K562 (cell line): ENCODE measurements at regions not wholly inside any gene's neighbourhood (a gene's known extent, or its start where the extent isn't known, plus 50 kb on each side); places are given as distances from the start of the nearest gene placed in this dataset.

Experiments used
- ATAC-seq: fragments of 200-7000 bp; cut with Tn5 transposase; 3 replicates; pipeline ENCODE4 v1.9.1; 2020; ENCODE audit warnings: moderate library complexity
- BruUV-seq: library from RNA; stranded (reverse); fragments of 400-500 nt; replicated peaks from 2 replicates; lab custom pipeline; 2021; lab: Mats Ljungman, UMichigan
- CTCF ChIA-PET: fragments of 300-600 bp; formaldehyde crosslinking; extraction: SDS; loops from one replicate; lab custom pipeline; 2021; ENCODE audit warnings: low intra/inter-chr PET ratio; lab: Yijun Ruan, JAX
- POLR2A ChIA-PET: fragments of 300-600, 350-650 bp; sonication (Branson Sonifier 250); formaldehyde crosslinking; extraction: SDS; loops from one replicate; lab custom pipeline; 2021; ENCODE audit warnings: antibody characterized with exemption, inconsistent platforms; lab: Yijun Ruan, JAX
- DNase-seq, 4 experiments: peaks; one replicate each; pipeline versions ENCODE4 v3.0.0 to v3.0.0-alpha.2; 2011 to 2018; ENCODE audit warnings: low spot score in 3 of 4, mixed read lengths in 3 of 4; ENCODE audit errors: extremely low read depth in 1 of 4
- FAIRE-seq: peaks from 2 replicates; lab custom pipeline; 2011; peaks lifted over from hg19 to GRCh38; lab: Jason Lieb, UNC
- H2AFZ ChIP-seq: 2 replicates; pipeline ENCODE4 v1.6.0; 2011; ENCODE audit warnings: low read depth, low read length, control low read depth, inconsistent platforms
- H3K27ac ChIP-seq: fragments of 200-600 bp; 3 replicates; pipeline ENCODE4 v1.8.0; 2011; ENCODE audit warnings: low read depth, mild to moderate bottlenecking, control low read depth, inconsistent platforms, low read length, moderate library complexity, mixed read lengths; ENCODE audit errors: extremely low read depth
- H3K27me3 ChIP-seq, 2 experiments: fragments of 300-600 bp in 1 of 2; 2 replicates in 1 of 2; 3 replicates in 1 of 2; pipeline versions ENCODE4 v1.6.0 to v1.8.0; 2011; ENCODE audit warnings: inconsistent platforms in 2 of 2, low read length in 2 of 2, mild to moderate bottlenecking in 1 of 2, mixed read lengths in 1 of 2, moderate library complexity in 1 of 2; ENCODE audit not compliant: control insufficient read depth in 2 of 2, insufficient read depth in 2 of 2
- H3K36me3 ChIP-seq: fragments of 300-600 bp; 3 replicates; pipeline ENCODE4 v1.8.0; 2011; ENCODE audit warnings: mild to moderate bottlenecking, low read length, inconsistent platforms; ENCODE audit not compliant: control insufficient read depth, insufficient read depth
- H3K4me1 ChIP-seq, 2 experiments: fragments of 200-600 bp in 1 of 2; replicated peaks in 1 of 2; 2 replicates in 1 of 2; 3 replicates in 1 of 2; pipeline versions ENCODE4 v1.5.1 to v1.8.0; 2011; ENCODE audit warnings: inconsistent platforms in 2 of 2, low read length in 2 of 2, mild to moderate bottlenecking in 1 of 2, mixed read lengths in 1 of 2, moderate library complexity in 1 of 2; ENCODE audit not compliant: control insufficient read depth in 2 of 2, insufficient read depth in 2 of 2
- H3K4me2 ChIP-seq: 2 replicates; pipeline ENCODE4 v1.6.1; 2011; ENCODE audit warnings: low read length, control low read depth, inconsistent platforms, mixed read lengths; ENCODE audit not compliant: insufficient read depth
- H3K4me3 ChIP-seq: fragments of 200-600 bp; sonication (generic), shearing (Covaris generic); 2 replicates; pipeline ENCODE4 v1.5.1; 2016; ENCODE audit warnings: control low read depth, inconsistent platforms
- H3K79me2 ChIP-seq: fragments of 200-600 bp; 3 replicates; pipeline ENCODE4 v1.8.0; 2011; ENCODE audit warnings: low read length, inconsistent platforms; ENCODE audit not compliant: control insufficient read depth, insufficient read depth
- H3K9ac ChIP-seq, 2 experiments: 2 replicates each; pipeline versions ENCODE4 v1.6.0 to v1.6.1; 2011; ENCODE audit warnings: low read depth in 2 of 2, low read length in 2 of 2, control low read depth in 1 of 2, inconsistent platforms in 1 of 2, mild to moderate bottlenecking in 1 of 2, mixed read lengths in 1 of 2; ENCODE audit not compliant: insufficient read depth in 1 of 2
- H3K9me1 ChIP-seq: one replicate; pipeline ENCODE4 v1.6.0; 2011; ENCODE audit warnings: inconsistent platforms, mild to moderate bottlenecking, low read length, moderate library complexity; ENCODE audit not compliant: control insufficient read depth, insufficient read depth
- H3K9me3 ChIP-seq: replicated peaks from 2 replicates; pipeline ENCODE4 v1.5.1; 2011; ENCODE audit warnings: low read depth, low read length, inconsistent platforms; ENCODE audit not compliant: control insufficient read depth, insufficient read depth
- H4K20me1 ChIP-seq: replicated peaks from 2 replicates; pipeline ENCODE4 v1.6.1; 2011; ENCODE audit warnings: low read length, inconsistent platforms, mixed read lengths; ENCODE audit not compliant: control insufficient read depth, insufficient read depth
- CBFA2T2 ChIP-seq: fragments of 450-650 bp; conservative IDR thresholded peaks from 2 replicates; pipeline ENCODE4 v1.6.1; 2017; ENCODE audit warnings: mild to moderate bottlenecking
- CEBPB ChIP-seq: fragments of 450-650 bp; IDR thresholded peaks from 2 replicates; pipeline ENCODE4 v1.6.1; 2016; ENCODE audit warnings: missing genetic modification characterization, missing compliant biosample characterization
- CREB3L1 ChIP-seq: fragments of 450-650 bp; IDR thresholded peaks from 2 replicates; pipeline ENCODE4 v1.6.1; 2014; ENCODE audit warnings: low read depth, mild to moderate bottlenecking, moderate library complexity, borderline replicate concordance
- E2F3 ChIP-seq: fragments of 250-450 bp; sonication (Bioruptor Pico); IDR thresholded peaks from 2 replicates; pipeline ENCODE4 v1.4.0; 2020; ENCODE audit warnings: mild to moderate bottlenecking
- NR3C1 ChIP-seq: sonication (generic); formaldehyde crosslinking; IDR thresholded peaks from 2 replicates; pipeline ENCODE4 v1.8.1; 2022; ENCODE audit warnings: missing genetic modification reagents
- ZBTB34 ChIP-seq: fragments of 250-450 bp; sonication (Bioruptor Pico); IDR thresholded peaks from 2 replicates; pipeline ENCODE4 v1.8.0; 2021; ENCODE audit warnings: mild to moderate bottlenecking, moderate library complexity
- ZNF274 ChIP-seq: IDR thresholded peaks from 2 replicates; pipeline ENCODE4 v1.6.1; 2011; ENCODE audit warnings: low read depth, mild to moderate bottlenecking, low read length, moderate library complexity, borderline replicate concordance
- ZNF407 ChIP-seq: fragments of 450-650 bp; IDR thresholded peaks from 2 replicates; pipeline ENCODE4 v1.6.1; 2016; ENCODE audit warnings: low read depth
- WGBS: fragments of 100-300 bp; shearing (Covaris generic); methylation state at CpG from one replicate; pipeline ENCODE4 v1.1.6; 2016; ENCODE audit warnings: low coverage, mixed read lengths; ENCODE audit not compliant: insufficient coverage; ENCODE audit errors: missing lambda C conversion rate; 5-methylcytosine and 5-hydroxymethylcytosine counted together
- in situ Hi-C: fragments of 300-500 bp; cut with MboI; formaldehyde crosslinking; loops from 4 replicates; pipeline ENCODE4 v1.15.0; 2018; ENCODE audit warnings: inconsistent platforms, mixed read lengths
- intact Hi-C: fragments of 100-400 bp; cut with micrococcal nuclease; formaldehyde crosslinking; loops from 2 replicates; pipeline ENCODE4 v1.14.2; 2022

- peaks cover 4 to 10% of the 10 kb centered on the region in 2 experiments; a peak in 3 of 5 replicates for H3K4me1 ChIP-seq
- POLR2A ChIA-PET = interaction anchor here (0.7 kb wide), 1 partner anchor 9 kb away, joined by 3 read pairs; no protein-coding TSS in a partner anchor
- FAIRE-seq = no peak
- TF ChIP-seq E2F3 (CRISPR knock-in tag) (no peak), CBFA2T2 (no peak), ZBTB34 (CRISPR knock-in tag) (no peak), ZNF407 (no peak), CEBPB (no peak), NR3C1 (CRISPR knock-in tag) (no peak), ZNF274 (no peak), CREB3L1 (no peak)
Observed at GRCh38 chr21:35234725-35235124, 185.6 kb upstream of the RUNX1 start.

More at GRCh38 chr21:35234725-35235124, 185.6 kb upstream of the RUNX1 start:
- Histone ChIP-seq H3K79me2 (no peaks in the 10 kb centered on the region), H2AFZ (no peak overlapping the region), H3K9ac (no peak overlapping the region), H3K9me1 (no peaks in the 10 kb centered on the region), H3K4me2 (no peak overlapping the region), H3K9me3 (no peaks in the 10 kb centered on the region), H3K27me3 (no peaks in the 10 kb centered on the region), H3K27ac (no peak overlapping the region), H3K4me3 (no peak overlapping the region), H4K20me1 (no peaks in the 10 kb centered on the region; the same call in 1 of the 2 replicates), H3K36me3 (no peaks in the 10 kb centered on the region)
- intact Hi-C loops = no loop called here
- BruUV-seq = no TSS peak
- DNase-seq = no peak
- CTCF ChIA-PET = no interaction called here
- in situ Hi-C loops = no loop called here
- 6% methylated on average over 5 of the region's 5 CpGs for WGBS
- ATAC-seq = no peak
